K562 (cell line): ENCODE measurements at regions not wholly inside any gene's neighbourhood (a gene's known extent, or its start where the extent isn't known, plus 50 kb on each side); places are given as distances from the start of the nearest gene placed in this dataset.

Source experiments
- ATAC-seq: fragments of 200-7000 bp; cut with Tn5 transposase; 3 replicates; pipeline ENCODE4 v1.9.1; 2020; ENCODE audit warnings: moderate library complexity
- BruUV-seq: library from RNA; stranded (reverse); fragments of 400-500 nt; replicated peaks from 2 replicates; lab custom pipeline; 2021; lab: Mats Ljungman, UMichigan
- CTCF ChIA-PET: fragments of 300-600 bp; formaldehyde crosslinking; extraction: SDS; loops from one replicate; lab custom pipeline; 2021; ENCODE audit warnings: low intra/inter-chr PET ratio; lab: Yijun Ruan, JAX
- POLR2A ChIA-PET: fragments of 300-600, 350-650 bp; sonication (Branson Sonifier 250); formaldehyde crosslinking; extraction: SDS; loops from one replicate; lab custom pipeline; 2021; ENCODE audit warnings: antibody characterized with exemption, inconsistent platforms; lab: Yijun Ruan, JAX
- DNase-seq, 4 experiments: peaks; one replicate each; pipeline versions ENCODE4 v3.0.0 to v3.0.0-alpha.2; 2011 to 2018; ENCODE audit warnings: low spot score in 3 of 4, mixed read lengths in 3 of 4; ENCODE audit errors: extremely low read depth in 1 of 4
- FAIRE-seq: peaks from 2 replicates; lab custom pipeline; 2011; peaks lifted over from hg19 to GRCh38; lab: Jason Lieb, UNC
- H2AFZ ChIP-seq: 2 replicates; pipeline ENCODE4 v1.6.0; 2011; ENCODE audit warnings: low read depth, low read length, control low read depth, inconsistent platforms
- H3K27ac ChIP-seq: fragments of 200-600 bp; 3 replicates; pipeline ENCODE4 v1.8.0; 2011; ENCODE audit warnings: low read depth, mild to moderate bottlenecking, control low read depth, inconsistent platforms, low read length, moderate library complexity, mixed read lengths; ENCODE audit errors: extremely low read depth
- H3K27me3 ChIP-seq, 2 experiments: fragments of 300-600 bp in 1 of 2; 2 replicates in 1 of 2; 3 replicates in 1 of 2; pipeline versions ENCODE4 v1.6.0 to v1.8.0; 2011; ENCODE audit warnings: inconsistent platforms in 2 of 2, low read length in 2 of 2, mild to moderate bottlenecking in 1 of 2, mixed read lengths in 1 of 2, moderate library complexity in 1 of 2; ENCODE audit not compliant: control insufficient read depth in 2 of 2, insufficient read depth in 2 of 2
- H3K36me3 ChIP-seq: fragments of 300-600 bp; 3 replicates; pipeline ENCODE4 v1.8.0; 2011; ENCODE audit warnings: mild to moderate bottlenecking, low read length, inconsistent platforms; ENCODE audit not compliant: control insufficient read depth, insufficient read depth
- H3K4me1 ChIP-seq, 2 experiments: fragments of 200-600 bp in 1 of 2; replicated peaks in 1 of 2; 2 replicates in 1 of 2; 3 replicates in 1 of 2; pipeline versions ENCODE4 v1.5.1 to v1.8.0; 2011; ENCODE audit warnings: inconsistent platforms in 2 of 2, low read length in 2 of 2, mild to moderate bottlenecking in 1 of 2, mixed read lengths in 1 of 2, moderate library complexity in 1 of 2; ENCODE audit not compliant: control insufficient read depth in 2 of 2, insufficient read depth in 2 of 2
- H3K4me2 ChIP-seq: 2 replicates; pipeline ENCODE4 v1.6.1; 2011; ENCODE audit warnings: low read length, control low read depth, inconsistent platforms, mixed read lengths; ENCODE audit not compliant: insufficient read depth
- H3K4me3 ChIP-seq: fragments of 200-600 bp; sonication (generic), shearing (Covaris generic); 2 replicates; pipeline ENCODE4 v1.5.1; 2016; ENCODE audit warnings: control low read depth, inconsistent platforms
- H3K79me2 ChIP-seq: fragments of 200-600 bp; 3 replicates; pipeline ENCODE4 v1.8.0; 2011; ENCODE audit warnings: low read length, inconsistent platforms; ENCODE audit not compliant: control insufficient read depth, insufficient read depth
- H3K9ac ChIP-seq, 2 experiments: 2 replicates each; pipeline versions ENCODE4 v1.6.0 to v1.6.1; 2011; ENCODE audit warnings: low read depth in 2 of 2, low read length in 2 of 2, control low read depth in 1 of 2, inconsistent platforms in 1 of 2, mild to moderate bottlenecking in 1 of 2, mixed read lengths in 1 of 2; ENCODE audit not compliant: insufficient read depth in 1 of 2
- H3K9me1 ChIP-seq: one replicate; pipeline ENCODE4 v1.6.0; 2011; ENCODE audit warnings: inconsistent platforms, mild to moderate bottlenecking, low read length, moderate library complexity; ENCODE audit not compliant: control insufficient read depth, insufficient read depth
- H3K9me3 ChIP-seq: replicated peaks from 2 replicates; pipeline ENCODE4 v1.5.1; 2011; ENCODE audit warnings: low read depth, low read length, inconsistent platforms; ENCODE audit not compliant: control insufficient read depth, insufficient read depth
- H4K20me1 ChIP-seq: replicated peaks from 2 replicates; pipeline ENCODE4 v1.6.1; 2011; ENCODE audit warnings: low read length, inconsistent platforms, mixed read lengths; ENCODE audit not compliant: control insufficient read depth, insufficient read depth
- C11orf30 ChIP-seq: fragments of 450-650 bp; IDR thresholded peaks from 2 replicates; pipeline ENCODE4 v1.6.1; 2016; ENCODE audit warnings: low read depth, mild to moderate bottlenecking
- EGR1 ChIP-seq: fragments of 450-650 bp; conservative IDR thresholded peaks from 2 replicates; pipeline ENCODE4 v1.6.1; 2017; ENCODE audit warnings: mild to moderate bottlenecking
- GTF2A2 ChIP-seq: IDR thresholded peaks from 2 replicates; pipeline ENCODE4 v1.6.1; 2016; ENCODE audit warnings: mild to moderate bottlenecking, missing genetic modification characterization, missing compliant biosample characterization
- IFI16 ChIP-seq: fragments of 250-450 bp; sonication (Bioruptor Pico); IDR thresholded peaks from 2 replicates; pipeline ENCODE4 v2.1.2; 2022; ENCODE audit warnings: mild to moderate bottlenecking, inconsistent platforms
- MEIS2 ChIP-seq: fragments of 450-650 bp; IDR thresholded peaks from 2 replicates; pipeline ENCODE4 v1.6.1; 2014; ENCODE audit warnings: mild to moderate bottlenecking; ENCODE audit not compliant: partially characterized antibody
- MIER1 ChIP-seq: fragments of 450-650 bp; IDR thresholded peaks from 2 replicates; pipeline ENCODE4 v1.6.1; 2016; ENCODE audit warnings: antibody characterized with exemption, mild to moderate bottlenecking, low read depth
- NFIC ChIP-seq: fragments of 450-650 bp; IDR thresholded peaks from 2 replicates; pipeline ENCODE4 v1.6.1; 2017; ENCODE audit warnings: mild to moderate bottlenecking, inconsistent platforms
- PKNOX1 ChIP-seq: fragments of 450-650 bp; IDR thresholded peaks from 2 replicates; pipeline ENCODE4 v1.6.1; 2016
- POLR2AphosphoS5 ChIP-seq: IDR thresholded peaks from 2 replicates; pipeline ENCODE4 v1.6.1; 2011; ENCODE audit warnings: mild to moderate bottlenecking, low read depth, low read length, moderate library complexity; ENCODE audit not compliant: control insufficient read depth, insufficient read depth
- SRF ChIP-seq, 2 experiments: fragments of 250-450, 450-650 bp in 1 of 2; sonication (Bioruptor Pico) in 1 of 2; sonication (generic) in 1 of 2; formaldehyde crosslinking; IDR thresholded peaks; 2 replicates each; pipeline versions ENCODE4 v1.5.0 to v1.5.1; 2020 to 2022; ENCODE audit warnings: mild to moderate bottlenecking in 1 of 2, missing genetic modification reagents in 1 of 2
- STAT5A ChIP-seq: IDR thresholded peaks from 2 replicates; pipeline ENCODE4 v1.6.1; 2012; ENCODE audit warnings: low read length, inconsistent platforms, borderline replicate concordance
- ZKSCAN8 ChIP-seq: fragments of 200-800 bp; sonication (Bioruptor generic); IDR thresholded peaks from 2 replicates; pipeline ENCODE4 v1.6.1; 2016; ENCODE audit warnings: missing genetic modification characterization, missing compliant biosample characterization
- ZNF175 ChIP-seq: fragments of 200-800 bp; sonication (Bioruptor generic); IDR thresholded peaks from 2 replicates; pipeline ENCODE4 v1.6.1; 2016; ENCODE audit warnings: low read depth, mild to moderate bottlenecking, missing genetic modification characterization, missing compliant biosample characterization
- ZNF395 ChIP-seq: fragments of 200-800 bp; sonication (Bioruptor generic); IDR thresholded peaks from 2 replicates; pipeline ENCODE4 v1.6.1; 2017; ENCODE audit warnings: missing genetic modification characterization, missing compliant biosample characterization
- WGBS: fragments of 100-300 bp; shearing (Covaris generic); methylation state at CpG from one replicate; pipeline ENCODE4 v1.1.6; 2016; ENCODE audit warnings: low coverage, mixed read lengths; ENCODE audit not compliant: insufficient coverage; ENCODE audit errors: missing lambda C conversion rate; 5-methylcytosine and 5-hydroxymethylcytosine counted together
- in situ Hi-C: fragments of 300-500 bp; cut with MboI; formaldehyde crosslinking; loops from 4 replicates; pipeline ENCODE4 v1.15.0; 2018; ENCODE audit warnings: inconsistent platforms, mixed read lengths
- intact Hi-C: fragments of 100-400 bp; cut with micrococcal nuclease; formaldehyde crosslinking; loops from 2 replicates; pipeline ENCODE4 v1.14.2; 2022

- no TSS peak for BruUV-seq
- Histone ChIP-seq H4K20me1 (no peaks in the 10 kb centered on the region), H3K27ac (no peak overlapping the region), H3K9me1 (no peaks in the 10 kb centered on the region), H3K4me3 (no peak overlapping the region), H2AFZ (no peak overlapping the region), H3K9me3 (no peaks in the 10 kb centered on the region), H3K4me1 (no peaks in the 10 kb centered on the region), H3K9ac (no peak overlapping the region), H3K79me2 (no peaks in the 10 kb centered on the region), H3K4me2 (no peak overlapping the region), H3K27me3 (no peaks in the 10 kb centered on the region), H3K36me3 (no peaks in the 10 kb centered on the region)
- no peak for DNase-seq
- no peak for ATAC-seq
- WGBS = 20% methylated on average over 7 of the region's 7 CpGs
- ChIA-PET CTCF (no interaction called here), POLR2A (no interaction called here)
- no peak for FAIRE-seq
- TF ChIP-seq MIER1 (no peak), ZKSCAN8 (CRISPR knock-in tag) (no peak), POLR2AphosphoS5 (no peak), NFIC (no peak), ZNF175 (CRISPR knock-in tag) (no peak)
- in situ Hi-C loops (no loop called here), intact Hi-C loops (no loop called here)
Measured at GRCh38 chr3:21049334-21050062, 701.5 kb downstream of the ZNF385D start.

- DNase-seq = peak in 1 of 4 experiments; percentile 45
- no peaks in the 10 kb centered on the region for H3K27me3 ChIP-seq
- no peak overlapping the region for H3K9ac ChIP-seq
- no peaks in the 10 kb centered on the region for H3K9me1 ChIP-seq
- no peak overlapping the region for H3K4me3 ChIP-seq
- FAIRE-seq = no peak
- H3K9me3 ChIP-seq = no peaks in the 10 kb centered on the region
- no peaks in the 10 kb centered on the region for H3K36me3 ChIP-seq
- H3K79me2 ChIP-seq = no peaks in the 10 kb centered on the region
- no peaks in the 10 kb centered on the region for H4K20me1 ChIP-seq
- no peaks in the 10 kb centered on the region for H3K4me1 ChIP-seq
- ATAC-seq = peak; percentile 76
- no TSS peak for BruUV-seq
- WGBS = 0% methylated on average over 1 of the region's 1 CpG
- intact Hi-C loops = no loop called here
- no peak overlapping the region for H3K4me2 ChIP-seq
- H3K27ac ChIP-seq = 0 out of 3 replicates have a peak overlapping the region, but pooled peaks have one; percentile 3
- ChIA-PET CTCF (no interaction called here), POLR2A (no interaction called here)
- peak overlapping the region; percentile 34; the same call in 1 of the 2 replicates for H2AFZ ChIP-seq
- in situ Hi-C loops = no loop called here
- peak; percentile 87 for TF ChIP-seq STAT5A
- TF ChIP-seq C11orf30 = 0 out of 2 replicates have a peak, but pooled peaks have one; percentile 12
- no peak for TF ChIP-seq IFI16 (CRISPR knock-in tag)
- peak; percentile 64 to 96; a peak in 2 of 4 replicates for TF ChIP-seq SRF (CRISPR knock-in tag; IDR thresholded peaks at IDR 0.05)
- peak; percentile 19 for TF ChIP-seq MEIS2
- TF ChIP-seq PKNOX1 = 0 out of 2 replicates have a peak, but pooled peaks have one; percentile 8
- TF ChIP-seq GTF2A2 (tag) = no peak
- TF ChIP-seq ZNF395 (CRISPR knock-in tag) = 0 out of 2 replicates have a peak, but pooled peaks have one; percentile 40
- TF ChIP-seq EGR1 = peak; percentile 26; the same call in 1 of the 2 replicates
Measured at GRCh38 chr3:21043139-21043538, 707.9 kb downstream of the ZNF385D start.
